SK-N-SH treated with all-trans-retinoic acid at 6 μM for 48 hours (cell line): ENCODE measurements at regions not wholly inside any gene's neighbourhood (a gene's known extent, or its start where the extent isn't known, plus 50 kb on each side); places are given as distances from the start of the nearest gene placed in this dataset.

ENCODE experiments used
- ATAC-seq: fragments of 200-7000 bp; cut with Tn5 transposase; 3 replicates; pipeline ENCODE4 v1.9.1; 2020; ENCODE audit warnings: mild to moderate bottlenecking, moderate library complexity
- BACH2 ChIP-seq: fragments of 250-450 bp; sonication (Bioruptor Pico); IDR thresholded peaks from 2 replicates; pipeline ENCODE4 v1.9.0; 2021; ENCODE audit warnings: mild to moderate bottlenecking, borderline replicate concordance
- CSDC2 ChIP-seq: fragments of 250-450 bp; sonication (Bioruptor Pico); IDR thresholded peaks from 2 replicates; pipeline ENCODE4 v1.5.0; 2020; ENCODE audit warnings: mild to moderate bottlenecking, moderate library complexity
- ESRRG ChIP-seq: fragments of 250-450 bp; sonication (Bioruptor Pico); IDR thresholded peaks from 2 replicates; pipeline ENCODE4 v1.6.1; 2021; ENCODE audit warnings: mild to moderate bottlenecking
- GLIS3 ChIP-seq: fragments of 250-450 bp; sonication (Bioruptor Pico); IDR thresholded peaks from 2 replicates; pipeline ENCODE4 v1.5.0; 2020; ENCODE audit warnings: mild to moderate bottlenecking, moderate library complexity
- RARB ChIP-seq: fragments of 250-450 bp; sonication (Bioruptor Pico); IDR thresholded peaks from 2 replicates; pipeline ENCODE4 v1.8.0; 2021; ENCODE audit warnings: mild to moderate bottlenecking, moderate library complexity
- SNAI2 ChIP-seq: fragments of 250-450 bp; sonication (Bioruptor Pico); IDR thresholded peaks from 2 replicates; pipeline ENCODE4 v1.5.0; 2020; ENCODE audit warnings: mild to moderate bottlenecking, moderate library complexity
- TCF4 ChIP-seq: fragments of 250-450 bp; sonication (Bioruptor Pico); IDR thresholded peaks from 2 replicates; pipeline ENCODE4 v1.8.0; 2021; ENCODE audit warnings: mild to moderate bottlenecking, moderate library complexity, borderline replicate concordance
- ZFP3 ChIP-seq: fragments of 250-450 bp; sonication (Bioruptor Pico); IDR thresholded peaks from 2 replicates; pipeline ENCODE4 v1.5.0; 2020; ENCODE audit warnings: mild to moderate bottlenecking, moderate library complexity
- ZNF565 ChIP-seq: fragments of 450-650 bp; formaldehyde crosslinking; conservative IDR thresholded peaks from 2 replicates; pipeline ENCODE4 v1.5.0; 2020; ENCODE audit warnings: low read depth, mild to moderate bottlenecking, moderate library complexity
- ZNF70 ChIP-seq: fragments of 450-650 bp; formaldehyde crosslinking; IDR thresholded peaks from 2 replicates; pipeline ENCODE4 v1.5.0; 2020; ENCODE audit warnings: mild to moderate bottlenecking, moderate library complexity
- ZNF8 ChIP-seq: fragments of 450-650 bp; formaldehyde crosslinking; IDR thresholded peaks from 2 replicates; pipeline ENCODE4 v1.5.0; 2020; ENCODE audit warnings: mild to moderate bottlenecking, moderate library complexity
- TF ChIP-seq, protein P1 (sequence below): fragments of 250-450 bp; sonication (Bioruptor Pico); IDR thresholded peaks from 2 replicates; pipeline ENCODE4 v1.8.0; 2020; ENCODE audit warnings: mild to moderate bottlenecking, moderate library complexity, borderline replicate concordance
- TF ChIP-seq, protein P2 (sequence below): fragments of 250-450 bp; sonication (Bioruptor Pico); IDR thresholded peaks from 2 replicates; pipeline ENCODE4 v1.5.0; 2020; ENCODE audit warnings: mild to moderate bottlenecking, moderate library complexity
- TF ChIP-seq, protein P3 (sequence below): fragments of 250-450 bp; sonication (Bioruptor Pico); IDR thresholded peaks from 2 replicates; pipeline ENCODE4 v1.8.0; 2021; ENCODE audit warnings: low read depth, mild to moderate bottlenecking, moderate library complexity, borderline replicate concordance
- TF ChIP-seq, protein P4 (sequence below): fragments of 250-450 bp; sonication (Bioruptor Pico); IDR thresholded peaks from 2 replicates; pipeline ENCODE4 v1.5.1; 2020; ENCODE audit warnings: low read depth, mild to moderate bottlenecking, moderate library complexity

DNA sequence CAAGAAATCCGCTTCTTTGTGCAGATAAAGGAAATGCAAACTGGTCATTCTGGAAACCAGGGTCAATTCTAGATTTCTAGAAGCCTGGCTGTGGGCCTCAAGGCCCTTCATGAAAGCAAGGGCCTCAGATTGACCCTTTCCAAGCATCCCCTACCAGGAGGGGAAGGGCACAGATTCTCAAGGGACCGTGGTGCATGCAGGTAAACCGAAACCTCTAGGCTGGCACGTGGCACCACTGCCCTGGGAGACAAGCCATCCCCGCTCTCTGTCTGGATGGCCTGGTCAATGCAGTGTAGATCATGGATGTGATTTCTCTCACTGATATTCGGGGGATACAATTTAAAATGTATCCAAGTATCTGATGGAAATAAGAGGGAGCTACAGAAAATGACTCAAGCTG is 69.4 kb downstream of the TOMM20 start:
- TF ChIP-seq ZNF8 (CRISPR knock-in tag) (no peak), TCF4 (CRISPR knock-in tag) (no peak), RARB (CRISPR knock-in tag) (no peak), GLIS3 (CRISPR knock-in tag) (no peak)
- TF ChIP-seq, protein P1, sequence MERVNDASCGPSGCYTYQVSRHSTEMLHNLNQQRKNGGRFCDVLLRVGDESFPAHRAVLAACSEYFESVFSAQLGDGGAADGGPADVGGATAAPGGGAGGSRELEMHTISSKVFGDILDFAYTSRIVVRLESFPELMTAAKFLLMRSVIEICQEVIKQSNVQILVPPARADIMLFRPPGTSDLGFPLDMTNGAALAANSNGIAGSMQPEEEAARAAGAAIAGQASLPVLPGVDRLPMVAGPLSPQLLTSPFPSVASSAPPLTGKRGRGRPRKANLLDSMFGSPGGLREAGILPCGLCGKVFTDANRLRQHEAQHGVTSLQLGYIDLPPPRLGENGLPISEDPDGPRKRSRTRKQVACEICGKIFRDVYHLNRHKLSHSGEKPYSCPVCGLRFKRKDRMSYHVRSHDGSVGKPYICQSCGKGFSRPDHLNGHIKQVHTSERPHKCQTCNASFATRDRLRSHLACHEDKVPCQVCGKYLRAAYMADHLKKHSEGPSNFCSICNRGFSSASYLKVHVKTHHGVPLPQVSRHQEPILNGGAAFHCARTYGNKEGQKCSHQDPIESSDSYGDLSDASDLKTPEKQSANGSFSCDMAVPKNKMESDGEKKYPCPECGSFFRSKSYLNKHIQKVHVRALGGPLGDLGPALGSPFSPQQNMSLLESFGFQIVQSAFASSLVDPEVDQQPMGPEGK (CRISPR knock-in tag) = no peak
- TF ChIP-seq, protein P2, sequence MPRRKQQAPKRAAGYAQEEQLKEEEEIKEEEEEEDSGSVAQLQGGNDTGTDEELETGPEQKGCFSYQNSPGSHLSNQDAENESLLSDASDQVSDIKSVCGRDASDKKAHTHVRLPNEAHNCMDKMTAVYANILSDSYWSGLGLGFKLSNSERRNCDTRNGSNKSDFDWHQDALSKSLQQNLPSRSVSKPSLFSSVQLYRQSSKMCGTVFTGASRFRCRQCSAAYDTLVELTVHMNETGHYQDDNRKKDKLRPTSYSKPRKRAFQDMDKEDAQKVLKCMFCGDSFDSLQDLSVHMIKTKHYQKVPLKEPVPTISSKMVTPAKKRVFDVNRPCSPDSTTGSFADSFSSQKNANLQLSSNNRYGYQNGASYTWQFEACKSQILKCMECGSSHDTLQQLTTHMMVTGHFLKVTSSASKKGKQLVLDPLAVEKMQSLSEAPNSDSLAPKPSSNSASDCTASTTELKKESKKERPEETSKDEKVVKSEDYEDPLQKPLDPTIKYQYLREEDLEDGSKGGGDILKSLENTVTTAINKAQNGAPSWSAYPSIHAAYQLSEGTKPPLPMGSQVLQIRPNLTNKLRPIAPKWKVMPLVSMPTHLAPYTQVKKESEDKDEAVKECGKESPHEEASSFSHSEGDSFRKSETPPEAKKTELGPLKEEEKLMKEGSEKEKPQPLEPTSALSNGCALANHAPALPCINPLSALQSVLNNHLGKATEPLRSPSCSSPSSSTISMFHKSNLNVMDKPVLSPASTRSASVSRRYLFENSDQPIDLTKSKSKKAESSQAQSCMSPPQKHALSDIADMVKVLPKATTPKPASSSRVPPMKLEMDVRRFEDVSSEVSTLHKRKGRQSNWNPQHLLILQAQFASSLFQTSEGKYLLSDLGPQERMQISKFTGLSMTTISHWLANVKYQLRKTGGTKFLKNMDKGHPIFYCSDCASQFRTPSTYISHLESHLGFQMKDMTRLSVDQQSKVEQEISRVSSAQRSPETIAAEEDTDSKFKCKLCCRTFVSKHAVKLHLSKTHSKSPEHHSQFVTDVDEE (CRISPR knock-in tag) = no peak
- no peak for ATAC-seq

DNA sequence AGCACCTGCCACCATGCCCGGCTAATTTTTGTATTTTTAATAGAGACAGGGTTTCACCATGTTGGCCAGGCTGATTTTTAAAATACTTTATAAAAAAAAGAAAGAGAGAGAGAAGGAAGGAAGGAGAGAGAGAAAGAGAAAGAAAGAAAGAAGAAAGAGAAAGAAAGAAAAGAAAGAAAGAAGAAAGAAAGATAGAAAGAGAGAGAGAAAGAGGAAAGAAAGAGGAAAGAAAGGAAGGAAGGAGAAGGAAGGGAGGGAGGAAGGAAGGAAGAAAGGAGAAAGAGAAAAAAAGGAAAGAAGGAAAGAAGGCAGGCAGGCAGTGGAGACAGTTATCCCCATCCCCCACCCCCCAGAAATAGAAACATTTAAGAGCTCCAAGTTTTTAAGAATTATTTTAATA is 69.9 kb downstream of the TOMM20 start:
- no peak for ATAC-seq
- TF ChIP-seq, protein P3, sequence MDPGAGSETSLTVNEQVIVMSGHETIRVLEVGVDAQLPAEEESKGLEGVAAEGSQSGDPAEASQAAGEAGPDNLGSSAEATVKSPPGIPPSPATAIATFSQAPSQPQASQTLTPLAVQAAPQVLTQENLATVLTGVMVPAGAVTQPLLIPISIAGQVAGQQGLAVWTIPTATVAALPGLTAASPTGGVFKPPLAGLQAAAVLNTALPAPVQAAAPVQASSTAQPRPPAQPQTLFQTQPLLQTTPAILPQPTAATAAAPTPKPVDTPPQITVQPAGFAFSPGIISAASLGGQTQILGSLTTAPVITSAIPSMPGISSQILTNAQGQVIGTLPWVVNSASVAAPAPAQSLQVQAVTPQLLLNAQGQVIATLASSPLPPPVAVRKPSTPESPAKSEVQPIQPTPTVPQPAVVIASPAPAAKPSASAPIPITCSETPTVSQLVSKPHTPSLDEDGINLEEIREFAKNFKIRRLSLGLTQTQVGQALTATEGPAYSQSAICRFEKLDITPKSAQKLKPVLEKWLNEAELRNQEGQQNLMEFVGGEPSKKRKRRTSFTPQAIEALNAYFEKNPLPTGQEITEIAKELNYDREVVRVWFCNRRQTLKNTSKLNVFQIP (CRISPR knock-in tag) = no peak
- TF ChIP-seq, protein P2 (CRISPR knock-in tag) = no peak
- TF ChIP-seq BACH2 (CRISPR knock-in tag) (no peak), ZNF70 (CRISPR knock-in tag) (no peak), SNAI2 (CRISPR knock-in tag) (no peak)
- TF ChIP-seq, protein P1 (CRISPR knock-in tag) = no peak

DNA sequence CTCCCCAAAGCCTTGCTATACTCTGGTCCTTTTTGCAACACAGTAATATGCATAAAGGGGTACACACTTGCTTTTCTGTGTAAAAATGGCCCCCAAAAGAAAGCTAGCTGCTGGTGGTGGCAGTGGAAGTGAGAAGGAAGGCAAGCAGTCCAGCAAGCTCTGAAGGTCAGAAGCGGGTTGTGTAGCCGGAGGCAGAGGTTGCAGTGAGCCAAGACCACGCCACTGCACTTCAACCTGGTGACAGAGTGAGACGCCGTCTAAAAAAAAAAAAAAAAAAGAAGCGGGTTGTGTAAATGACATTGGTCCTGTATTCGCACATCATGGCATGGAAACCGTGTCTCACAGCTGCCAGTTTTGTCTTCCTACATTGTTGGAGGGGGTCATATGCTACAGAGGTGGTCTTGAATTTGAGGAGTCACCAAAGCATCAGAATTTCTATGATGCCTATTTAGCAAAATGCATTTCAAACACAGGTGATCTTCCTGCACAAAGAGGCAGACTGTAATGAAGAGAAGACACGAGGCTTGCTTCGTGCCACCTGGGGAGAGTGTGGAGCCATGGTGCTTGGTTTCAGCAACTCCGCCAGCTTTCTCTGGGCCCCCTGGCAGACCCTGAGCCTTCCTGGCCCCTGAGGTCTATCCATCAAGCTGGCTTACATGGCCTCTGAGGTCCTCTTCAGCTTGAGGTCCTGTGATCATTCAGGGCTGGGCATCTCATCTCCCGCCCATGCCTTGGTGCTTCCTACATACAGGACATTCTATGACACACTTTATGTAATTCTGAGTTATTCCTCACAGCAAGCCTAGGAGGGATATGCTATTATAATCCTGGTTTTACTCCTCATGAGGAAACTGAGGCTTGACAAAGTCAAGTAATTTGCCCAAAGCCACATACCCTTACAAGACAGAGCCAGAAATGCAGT is 71.0 kb downstream of the TOMM20 start:
- no peak for ATAC-seq
- TF ChIP-seq RARB (CRISPR knock-in tag) (no peak), CSDC2 (CRISPR knock-in tag) (no peak), GLIS3 (CRISPR knock-in tag) (no peak), ESRRG (CRISPR knock-in tag) (no peak), ZNF565 (CRISPR knock-in tag) (no peak), ZNF70 (CRISPR knock-in tag) (no peak), ZFP3 (CRISPR knock-in tag) (no peak)
- TF ChIP-seq, protein P1 (CRISPR knock-in tag) = no peak
- TF ChIP-seq, protein P2 (CRISPR knock-in tag) = no peak
- TF ChIP-seq, protein P4, sequence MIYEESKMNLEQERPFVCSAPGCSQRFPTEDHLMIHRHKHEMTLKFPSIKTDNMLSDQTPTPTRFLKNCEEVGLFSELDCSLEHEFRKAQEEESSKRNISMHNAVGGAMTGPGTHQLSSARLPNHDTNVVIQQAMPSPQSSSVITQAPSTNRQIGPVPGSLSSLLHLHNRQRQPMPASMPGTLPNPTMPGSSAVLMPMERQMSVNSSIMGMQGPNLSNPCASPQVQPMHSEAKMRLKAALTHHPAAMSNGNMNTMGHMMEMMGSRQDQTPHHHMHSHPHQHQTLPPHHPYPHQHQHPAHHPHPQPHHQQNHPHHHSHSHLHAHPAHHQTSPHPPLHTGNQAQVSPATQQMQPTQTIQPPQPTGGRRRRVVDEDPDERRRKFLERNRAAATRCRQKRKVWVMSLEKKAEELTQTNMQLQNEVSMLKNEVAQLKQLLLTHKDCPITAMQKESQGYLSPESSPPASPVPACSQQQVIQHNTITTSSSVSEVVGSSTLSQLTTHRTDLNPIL (CRISPR knock-in tag) = no peak
